ENCODE measurements at regions not wholly inside any gene's neighbourhood (a gene's known extent, or its start where the extent isn't known, plus 50 kb on each side); places are given as distances from the start of the nearest gene placed in this dataset.

GRCh38 chrX:142549923-142550322 lies 344.8 kb upstream of the MAGEC2 start:
- H3K9me3 Mint-ChIP-seq (ENCODE audit: unreplicated experiment), result peaks cover 3% of the 10 kb centered on the region
- FAIRE-seq (no peak), DNase-seq (ENCODE audit: low read depth) (no peak)
- Histone ChIP-seq H3K9ac (ENCODE audit: low read length) (no peak overlapping the region), H3K4me2 (ENCODE audit: low read length) (no peak overlapping the region), H2AFZ (ENCODE audit: low read depth, low read length) (no peak overlapping the region), H3K4me1 (ENCODE audit: insufficient read depth, low read length) (no peaks in the 10 kb centered on the region), H4K20me1 (ENCODE audit: insufficient read depth, low read length) (no peaks in the 10 kb centered on the region), H3K27me3 (ENCODE audit: insufficient read depth, low read length) (no peaks in the 10 kb centered on the region), H3K27ac (ENCODE audit: low read depth, low read length) (no peak overlapping the region), H3K4me3 (ENCODE audit: insufficient read depth, low read depth, low read length) (no peak overlapping the region), H3K9me3 (ENCODE audit: insufficient read depth, low read depth, low read length) (no peaks in the 10 kb centered on the region), H3K79me2 (ENCODE audit: insufficient read depth, low read length) (no peaks in the 10 kb centered on the region), H3K36me3 (ENCODE audit: insufficient read depth, low read length) (no peaks in the 10 kb centered on the region)
- H3K27ac Mint-ChIP-seq (ENCODE audit: unreplicated experiment), result no peak overlapping the region
- no peak for TF ChIP-seq CTCF (IDR thresholded peaks at IDR 0.05; ENCODE audit: insufficient read depth, low read depth, low read length)
- no peak for TF ChIP-seq EZH2 (IDR thresholded peaks at IDR 0.05; ENCODE audit: insufficient read depth, low read length)
- peaks cover under 1% of the 10 kb centered on the region for H3K27me3 Mint-ChIP-seq (ENCODE audit: low read depth, unreplicated experiment)
- H3K4me1 Mint-ChIP-seq (ENCODE audit: low read depth, unreplicated experiment), result no peaks in the 10 kb centered on the region
- H3K4me3 Mint-ChIP-seq (ENCODE audit: unreplicated experiment), result no peak overlapping the region
- H3K36me3 Mint-ChIP-seq (ENCODE audit: low read depth, unreplicated experiment), result no peaks in the 10 kb centered on the region

GRCh38 chrX:142505839-142506238 lies 300.7 kb upstream of the MAGEC2 start:
- Histone ChIP-seq H3K79me2 (ENCODE audit: insufficient read depth, low read length) (no peaks in the 10 kb centered on the region), H3K9me3 (ENCODE audit: insufficient read depth, low read depth, low read length) (no peaks in the 10 kb centered on the region), H3K4me3 (ENCODE audit: insufficient read depth, low read depth, low read length) (no peak overlapping the region), H3K27me3 (ENCODE audit: insufficient read depth, low read length) (no peaks in the 10 kb centered on the region), H3K4me1 (ENCODE audit: insufficient read depth, low read length) (no peaks in the 10 kb centered on the region), H3K4me2 (ENCODE audit: low read length) (no peak overlapping the region), H3K27ac (ENCODE audit: low read depth, low read length) (no peak overlapping the region), H3K9ac (ENCODE audit: low read length) (no peak overlapping the region), H3K36me3 (ENCODE audit: insufficient read depth, low read length) (no peaks in the 10 kb centered on the region), H2AFZ (ENCODE audit: low read depth, low read length) (no peak overlapping the region), H4K20me1 (ENCODE audit: insufficient read depth, low read length) (no peaks in the 10 kb centered on the region)
- peak; percentile 47 for FAIRE-seq
- H3K27me3 Mint-ChIP-seq (ENCODE audit: low read depth, unreplicated experiment), result no peaks in the 10 kb centered on the region
- no peaks in the 10 kb centered on the region for H3K9me3 Mint-ChIP-seq (ENCODE audit: unreplicated experiment)
- no peak for TF ChIP-seq CTCF (IDR thresholded peaks at IDR 0.05; ENCODE audit: insufficient read depth, low read depth, low read length)
- TF ChIP-seq EZH2 (IDR thresholded peaks at IDR 0.05; ENCODE audit: insufficient read depth, low read length), result no peak
- H3K36me3 Mint-ChIP-seq (ENCODE audit: low read depth, unreplicated experiment), result no peaks in the 10 kb centered on the region
- no peak overlapping the region for H3K4me3 Mint-ChIP-seq (ENCODE audit: unreplicated experiment)
- DNase-seq (ENCODE audit: low read depth), result no peak
- H3K27ac Mint-ChIP-seq (ENCODE audit: unreplicated experiment), result no peak overlapping the region
- peaks cover 3% of the 10 kb centered on the region for H3K4me1 Mint-ChIP-seq (ENCODE audit: low read depth, unreplicated experiment)

- no peak for DNase-seq (ENCODE audit: low read depth)
- no peak overlapping the region for H3K9ac ChIP-seq (ENCODE audit: low read length)
- Mint-ChIP-seq H3K27ac (ENCODE audit: unreplicated experiment) (no peak overlapping the region), H3K4me3 (ENCODE audit: unreplicated experiment) (no peak overlapping the region), H3K9me3 (ENCODE audit: unreplicated experiment) (no peaks in the 10 kb centered on the region), H3K27me3 (ENCODE audit: low read depth, unreplicated experiment) (no peaks in the 10 kb centered on the region), H3K36me3 (ENCODE audit: low read depth, unreplicated experiment) (no peaks in the 10 kb centered on the region), H3K4me1 (ENCODE audit: low read depth, unreplicated experiment) (peaks cover 3% of the 10 kb centered on the region)
- H3K9me3 ChIP-seq (ENCODE audit: insufficient read depth, low read depth, low read length), result no peaks in the 10 kb centered on the region
- H3K4me1 ChIP-seq (ENCODE audit: insufficient read depth, low read length), result no peaks in the 10 kb centered on the region
- no peaks in the 10 kb centered on the region for H4K20me1 ChIP-seq (ENCODE audit: insufficient read depth, low read length)
- H3K4me2 ChIP-seq (ENCODE audit: low read length), result no peak overlapping the region
- H3K4me3 ChIP-seq (ENCODE audit: insufficient read depth, low read depth, low read length), result no peak overlapping the region
- no peaks in the 10 kb centered on the region for H3K27me3 ChIP-seq (ENCODE audit: insufficient read depth, low read length)
- FAIRE-seq, result peak; percentile 87
- H3K36me3 ChIP-seq (ENCODE audit: insufficient read depth, low read length), result no peaks in the 10 kb centered on the region
- no peak overlapping the region for H3K27ac ChIP-seq (ENCODE audit: low read depth, low read length)
- H3K79me2 ChIP-seq (ENCODE audit: insufficient read depth, low read length), result no peaks in the 10 kb centered on the region
- no peak for TF ChIP-seq EZH2 (IDR thresholded peaks at IDR 0.05; ENCODE audit: insufficient read depth, low read length)
- TF ChIP-seq CTCF (IDR thresholded peaks at IDR 0.05; ENCODE audit: insufficient read depth, low read depth, low read length), result no peak
- H2AFZ ChIP-seq (ENCODE audit: low read depth, low read length), result no peak overlapping the region
Measured at GRCh38 chrX:142503967-142504643, 299.0 kb upstream of the MAGEC2 start.

Measured in astrocyte (in vitro differentiated cells and primary cell).